ENCODE measurements at regions not wholly inside any gene's neighbourhood (a gene's known extent, or its start where the extent isn't known, plus 50 kb on each side); places are given as distances from the start of the nearest gene placed in this dataset.

DNA sequence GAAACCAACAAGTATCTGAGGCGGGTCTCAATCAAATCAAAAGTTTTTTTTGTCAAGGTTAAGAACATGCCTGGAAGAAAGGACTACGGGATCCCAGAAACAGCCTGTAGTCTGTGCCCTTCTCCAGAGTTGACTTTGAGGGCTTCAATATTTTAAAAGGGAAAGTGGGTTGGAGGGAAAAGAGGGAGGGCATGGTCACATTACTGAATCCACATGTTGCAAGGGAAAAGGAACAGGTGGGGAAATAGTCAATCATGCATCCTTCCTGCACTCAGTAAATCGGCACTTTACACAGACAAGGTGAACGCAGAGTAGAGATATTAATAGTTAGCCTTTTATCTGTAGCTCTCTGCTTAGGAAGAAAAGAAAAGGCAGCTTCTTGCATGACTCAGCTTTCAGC is 808.5 kb downstream of the UQCRFS1 start:
- peaks cover 4 to 62% (median 48%) of the 10 kb centered on the region in 4 experiments for H3K4me1 ChIP-seq (ENCODE audit: control extremely low read depth in 1 of 4, control insufficient read depth in 4 of 4, insufficient read depth in 4 of 4, low read length in 3 of 4)
- no peaks in the 10 kb centered on the region for H3K36me3 ChIP-seq (ENCODE audit: control insufficient read depth in 4 of 4, insufficient read depth in 4 of 4, low read length in 3 of 4)
- no peaks in the 10 kb centered on the region for H3K27me3 ChIP-seq (replicated peaks in 2 of 5; ENCODE audit: control insufficient read depth in 4 of 5, insufficient read depth in 5 of 5, low read length in 4 of 5)
- ChIA-PET POLR2A (interaction anchor here (1.7 kb wide), 1 partner anchor 33 kb away, joined by 3 read pairs; no protein-coding TSS in a partner anchor), CTCF (no interaction called here)
- no peak overlapping the region for H3K4me3 ChIP-seq (ENCODE audit: control insufficient read depth in 1 of 7, extremely low read depth in 1 of 7, insufficient read depth in 4 of 7, low read depth in 2 of 7, low read length in 6 of 7)
- no peaks in the 10 kb centered on the region for H3K9me3 ChIP-seq (ENCODE audit: control extremely low read depth in 1 of 5, control insufficient read depth in 4 of 5, insufficient read depth in 2 of 5, low read depth in 1 of 5, low read length in 4 of 5)
- WGBS (ENCODE audit: insufficient coverage) = 92% methylated on average over 2 of the region's 4 CpGs
- H3K27ac ChIP-seq (ENCODE audit: insufficient read depth in 1 of 2, low read depth in 1 of 2, low read length in 2 of 2, poor library complexity in 1 of 2, severe bottlenecking in 2 of 2) = no peak overlapping the region
- DNase-seq = no peak

DNA sequence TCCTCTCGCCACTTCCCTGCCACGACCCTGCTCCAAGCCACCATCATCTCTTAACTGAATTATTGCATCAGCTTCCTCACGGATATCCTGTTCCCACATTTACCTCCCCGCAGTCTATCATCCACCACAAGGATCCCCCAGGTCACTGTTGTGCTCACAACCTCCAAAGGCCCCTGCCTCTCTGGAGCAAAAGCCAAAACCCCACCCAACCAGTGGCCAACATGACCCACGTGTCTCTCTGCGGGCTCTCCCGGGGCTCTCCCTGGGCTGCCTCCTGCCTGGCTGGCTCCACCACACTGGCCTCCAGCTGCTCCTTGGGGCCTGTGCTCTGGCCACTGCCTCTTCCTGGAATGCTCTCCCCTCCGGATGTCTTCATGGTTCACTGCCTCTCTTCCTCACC is 809.3 kb downstream of the UQCRFS1 start:
- Histone ChIP-seq H3K4me1 (ENCODE audit: control extremely low read depth in 1 of 4, control insufficient read depth in 4 of 4, insufficient read depth in 4 of 4, low read length in 3 of 4) (peaks cover 4 to 59% (median 45%) of the 10 kb centered on the region in 4 experiments), H3K36me3 (ENCODE audit: control insufficient read depth in 4 of 4, insufficient read depth in 4 of 4, low read length in 3 of 4) (no peaks in the 10 kb centered on the region), H3K27me3 (replicated peaks in 2 of 5; ENCODE audit: control insufficient read depth in 4 of 5, insufficient read depth in 5 of 5, low read length in 4 of 5) (no peaks in the 10 kb centered on the region), H3K9me3 (ENCODE audit: control extremely low read depth in 1 of 5, control insufficient read depth in 4 of 5, insufficient read depth in 2 of 5, low read depth in 1 of 5, low read length in 4 of 5) (peaks cover 0 to 2% (median 0%) of the 10 kb centered on the region in 5 experiments), H3K27ac (ENCODE audit: insufficient read depth in 1 of 2, low read depth in 1 of 2, low read length in 2 of 2, poor library complexity in 1 of 2, severe bottlenecking in 2 of 2) (no peak overlapping the region), H3K4me3 (ENCODE audit: control insufficient read depth in 1 of 7, extremely low read depth in 1 of 7, insufficient read depth in 4 of 7, low read depth in 2 of 7, low read length in 6 of 7) (peak overlapping the region in 1 of 7 experiments; percentile 14)
- ChIA-PET CTCF (interaction anchor here (1.1 kb wide), 1 partner anchor 12 kb away, joined by 3 read pairs; no protein-coding TSS in a partner anchor), POLR2A (interaction anchor here (1.7 kb wide), 1 partner anchor 34 kb away, joined by 3 read pairs; no protein-coding TSS in a partner anchor)
- DNase-seq = peak in 1 of 3 donors; percentile 20
- WGBS (ENCODE audit: insufficient coverage) = 58% methylated on average over 7 of the region's 8 CpGs

DNA sequence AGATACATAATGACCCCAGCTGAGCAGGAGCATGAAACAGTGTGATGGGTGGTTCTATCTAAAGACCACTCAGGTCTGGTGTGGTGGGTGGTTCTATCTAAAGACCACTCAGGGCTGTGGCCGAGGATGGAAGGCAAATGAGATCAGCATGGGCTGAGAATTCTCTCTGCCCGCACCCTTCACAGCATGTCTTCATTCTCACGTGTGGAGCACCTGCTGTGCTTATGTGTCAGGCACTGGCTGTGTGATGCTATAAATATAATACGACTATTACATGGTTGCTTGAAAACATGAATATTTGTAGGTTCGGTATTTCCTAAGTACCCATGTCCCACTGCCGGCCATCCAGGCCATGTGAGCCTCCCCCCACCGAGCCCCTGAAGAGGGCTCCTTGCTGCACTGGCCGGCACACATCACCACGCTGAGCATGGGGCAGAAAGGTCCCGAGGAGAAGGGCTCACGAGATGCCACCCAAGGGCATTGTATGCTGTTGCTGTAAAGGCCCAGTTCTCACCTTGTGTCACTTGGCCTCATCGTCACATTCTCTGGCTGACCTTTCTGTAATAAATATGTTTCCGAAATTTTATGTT is 810.2 kb downstream of the UQCRFS1 start:
- Histone ChIP-seq H3K27me3 (replicated peaks in 2 of 5; ENCODE audit: control insufficient read depth in 4 of 5, insufficient read depth in 5 of 5, low read length in 4 of 5) (no peaks in the 10 kb centered on the region), H3K9me3 (ENCODE audit: control extremely low read depth in 1 of 5, control insufficient read depth in 4 of 5, insufficient read depth in 2 of 5, low read depth in 1 of 5, low read length in 4 of 5) (peaks cover 0 to 2% (median 0%) of the 10 kb centered on the region in 5 experiments), H3K36me3 (ENCODE audit: control insufficient read depth in 4 of 4, insufficient read depth in 4 of 4, low read length in 3 of 4) (no peaks in the 10 kb centered on the region), H3K4me3 (ENCODE audit: control insufficient read depth in 1 of 7, extremely low read depth in 1 of 7, insufficient read depth in 4 of 7, low read depth in 2 of 7, low read length in 6 of 7) (no peak overlapping the region), H3K27ac (ENCODE audit: insufficient read depth in 1 of 2, low read depth in 1 of 2, low read length in 2 of 2, poor library complexity in 1 of 2, severe bottlenecking in 2 of 2) (no peak overlapping the region), H3K4me1 (ENCODE audit: control extremely low read depth in 1 of 4, control insufficient read depth in 4 of 4, insufficient read depth in 4 of 4, low read length in 3 of 4) (peaks cover 0 to 51% (median 42%) of the 10 kb centered on the region in 4 experiments)
- 98% methylated on average over 7 of the region's 13 CpGs for WGBS (ENCODE audit: insufficient coverage)
- ChIA-PET CTCF (interaction anchor here (1.1 kb wide), 1 partner anchor 13 kb away, joined by 3 read pairs; no protein-coding TSS in a partner anchor), POLR2A (no interaction called here)
- DNase-seq = no peak

DNA sequence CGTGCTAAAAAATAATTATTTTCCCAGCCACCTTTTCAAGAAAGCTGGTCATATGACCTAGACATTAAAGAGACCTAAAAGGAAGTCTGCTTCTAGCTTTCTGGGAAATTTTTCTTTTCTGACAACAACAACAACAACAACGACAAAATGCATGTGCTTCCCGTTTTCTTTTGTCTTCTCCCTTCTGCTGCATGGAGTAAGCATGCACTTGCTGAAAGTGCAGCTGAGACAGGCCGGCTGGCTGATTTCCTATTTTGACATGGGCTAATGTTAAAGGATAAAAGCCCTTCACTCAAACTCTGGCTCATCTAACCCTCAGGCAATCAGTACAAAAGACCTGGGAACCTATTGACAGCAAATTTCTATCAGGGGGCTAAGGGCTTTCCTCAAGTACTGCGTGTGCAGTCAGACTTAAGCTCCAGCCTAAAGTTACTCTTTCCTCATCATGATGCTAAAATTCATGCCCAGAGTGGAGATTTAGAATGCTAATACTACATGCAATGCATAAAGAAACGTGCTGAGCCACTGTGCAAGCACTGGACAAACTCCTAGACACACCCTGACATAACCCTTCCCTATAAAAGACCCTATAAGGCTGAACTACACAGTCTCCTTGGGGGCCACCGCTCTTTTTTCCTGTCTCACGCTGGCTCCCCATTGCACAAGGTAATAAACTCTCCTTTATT is 811.1 kb downstream of the UQCRFS1 start:
- CTCF ChIA-PET = no interaction called here
- POLR2A ChIA-PET = no interaction called here
- no peak overlapping the region for H3K4me3 ChIP-seq (ENCODE audit: control insufficient read depth in 1 of 7, extremely low read depth in 1 of 7, insufficient read depth in 4 of 7, low read depth in 2 of 7, low read length in 6 of 7)
- H3K9me3 ChIP-seq (ENCODE audit: control extremely low read depth in 1 of 5, control insufficient read depth in 4 of 5, insufficient read depth in 2 of 5, low read depth in 1 of 5, low read length in 4 of 5) = peaks cover 0 to 2% (median 0%) of the 10 kb centered on the region in 5 experiments
- H3K27ac ChIP-seq (ENCODE audit: insufficient read depth in 1 of 2, low read depth in 1 of 2, low read length in 2 of 2, poor library complexity in 1 of 2, severe bottlenecking in 2 of 2) = no peak overlapping the region
- H3K4me1 ChIP-seq (ENCODE audit: control extremely low read depth in 1 of 4, control insufficient read depth in 4 of 4, insufficient read depth in 4 of 4, low read length in 3 of 4) = peaks cover 0 to 53% (median 42%) of the 10 kb centered on the region in 4 experiments
- H3K27me3 ChIP-seq (replicated peaks in 2 of 5; ENCODE audit: control insufficient read depth in 4 of 5, insufficient read depth in 5 of 5, low read length in 4 of 5) = no peaks in the 10 kb centered on the region
- DNase-seq = no peak
- 55% methylated on average over 7 of the region's 8 CpGs for WGBS (ENCODE audit: insufficient coverage)
- no peaks in the 10 kb centered on the region for H3K36me3 ChIP-seq (ENCODE audit: control insufficient read depth in 4 of 4, insufficient read depth in 4 of 4, low read length in 3 of 4)

DNA sequence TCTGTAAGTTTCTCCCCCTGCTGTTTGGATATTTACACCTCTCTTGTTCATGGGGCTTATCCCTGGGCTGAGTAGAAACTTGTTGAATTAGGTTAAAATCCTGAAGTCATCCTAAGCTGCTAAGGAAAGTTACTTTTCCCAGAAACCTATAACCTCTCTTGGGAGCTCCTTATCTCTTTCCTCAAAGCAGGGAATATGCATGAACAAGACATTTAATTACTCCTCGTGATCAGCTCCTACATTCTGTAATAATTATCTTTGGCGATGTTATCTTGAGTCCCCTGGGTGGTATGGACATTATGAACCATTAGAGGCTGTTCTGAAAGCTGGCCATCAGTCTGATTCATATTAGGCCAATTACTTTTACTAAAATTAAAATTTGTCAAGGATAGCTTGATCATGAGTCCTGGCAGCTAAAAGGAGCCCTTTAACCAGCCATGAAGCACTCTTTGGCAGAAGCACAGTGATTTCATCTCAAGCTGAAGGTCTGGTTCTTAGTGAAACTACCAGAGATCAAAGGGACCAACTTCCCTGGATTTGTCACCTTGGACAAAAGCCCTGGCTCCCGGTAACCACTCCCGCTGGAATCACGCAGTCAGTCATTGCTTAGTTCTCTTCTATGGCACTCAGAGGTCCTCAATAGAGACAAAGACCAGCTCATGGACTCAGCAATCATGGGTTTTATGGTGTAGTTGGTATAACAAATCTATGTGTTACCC is 811.8 kb downstream of the UQCRFS1 start:
- POLR2A ChIA-PET = no interaction called here
- WGBS (ENCODE audit: insufficient coverage) = 100% methylated on average over 4 of the region's 5 CpGs
- DNase-seq = no peak
- no peaks in the 10 kb centered on the region for H3K27me3 ChIP-seq (replicated peaks in 2 of 5; ENCODE audit: control insufficient read depth in 4 of 5, insufficient read depth in 5 of 5, low read length in 4 of 5)
- H3K27ac ChIP-seq (ENCODE audit: insufficient read depth in 1 of 2, low read depth in 1 of 2, low read length in 2 of 2, poor library complexity in 1 of 2, severe bottlenecking in 2 of 2) = no peak overlapping the region
- H3K4me3 ChIP-seq (ENCODE audit: control insufficient read depth in 1 of 7, extremely low read depth in 1 of 7, insufficient read depth in 4 of 7, low read depth in 2 of 7, low read length in 6 of 7) = no peak overlapping the region
- peaks cover 0 to 2% (median 0%) of the 10 kb centered on the region in 5 experiments for H3K9me3 ChIP-seq (ENCODE audit: control extremely low read depth in 1 of 5, control insufficient read depth in 4 of 5, insufficient read depth in 2 of 5, low read depth in 1 of 5, low read length in 4 of 5)
- H3K36me3 ChIP-seq (ENCODE audit: control insufficient read depth in 4 of 4, insufficient read depth in 4 of 4, low read length in 3 of 4) = no peaks in the 10 kb centered on the region
- H3K4me1 ChIP-seq (ENCODE audit: control extremely low read depth in 1 of 4, control insufficient read depth in 4 of 4, insufficient read depth in 4 of 4, low read length in 3 of 4) = peaks cover 0 to 53% (median 41%) of the 10 kb centered on the region in 4 experiments
- CTCF ChIA-PET = interaction anchor here (1.4 kb wide), 1 partner anchor 9 kb away, joined by 3 read pairs; no protein-coding TSS in a partner anchor

DNA sequence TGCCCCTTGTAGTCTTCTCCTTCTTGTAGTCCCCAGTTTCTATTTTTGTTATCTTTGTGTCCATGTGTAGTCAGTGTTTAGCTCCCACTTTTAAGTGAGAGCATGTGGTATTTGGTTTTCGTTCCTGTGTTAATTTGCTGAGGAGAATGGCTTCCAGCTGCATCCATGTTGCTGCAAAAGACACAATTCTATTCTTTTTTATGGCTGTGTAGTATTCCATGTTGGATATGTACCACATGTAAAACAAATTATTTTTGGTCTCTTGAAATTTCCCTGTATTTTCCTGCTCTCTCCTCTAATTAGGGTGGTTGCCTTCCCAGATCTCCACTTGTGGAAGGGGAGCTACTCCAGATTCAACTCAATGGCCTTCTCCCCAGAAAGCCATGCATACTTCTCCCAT is 813.8 kb downstream of the UQCRFS1 start:
- POLR2A ChIA-PET = no interaction called here
- WGBS (ENCODE audit: insufficient coverage) = 100% methylated on average over 1 of the region's 1 CpG
- CTCF ChIA-PET = no interaction called here

More for the DNA sequence above, 813.8 kb downstream of the UQCRFS1 start:
- Histone ChIP-seq H3K9me3 (ENCODE audit: control extremely low read depth in 1 of 5, control insufficient read depth in 4 of 5, insufficient read depth in 2 of 5, low read depth in 1 of 5, low read length in 4 of 5) (peaks cover 0 to 2% (median 0%) of the 10 kb centered on the region in 5 experiments), H3K36me3 (ENCODE audit: control insufficient read depth in 4 of 4, insufficient read depth in 4 of 4, low read length in 3 of 4) (no peaks in the 10 kb centered on the region), H3K27ac (ENCODE audit: insufficient read depth in 1 of 2, low read depth in 1 of 2, low read length in 2 of 2, poor library complexity in 1 of 2, severe bottlenecking in 2 of 2) (no peak overlapping the region), H3K4me1 (ENCODE audit: control extremely low read depth in 1 of 4, control insufficient read depth in 4 of 4, insufficient read depth in 4 of 4, low read length in 3 of 4) (peaks cover 9 to 54% (median 40%) of the 10 kb centered on the region in 4 experiments), H3K4me3 (ENCODE audit: control insufficient read depth in 1 of 7, extremely low read depth in 1 of 7, insufficient read depth in 4 of 7, low read depth in 2 of 7, low read length in 6 of 7) (no peak overlapping the region), H3K27me3 (replicated peaks in 2 of 5; ENCODE audit: control insufficient read depth in 4 of 5, insufficient read depth in 5 of 5, low read length in 4 of 5) (no peaks in the 10 kb centered on the region)
- no peak for DNase-seq

Data from common myeloid progenitor, CD34-positive (primary cell).